HG03432 (cell line): ENCODE measurements at regions not wholly inside any gene's neighbourhood (a gene's known extent, or its start where the extent isn't known, plus 50 kb on each side); places are given as distances from the start of the nearest gene placed in this dataset.

Experiments
- ATAC-seq: cut with Tn5 transposase; IDR thresholded peaks from one replicate; pipeline ENCODE4 v1.9.1; 2021; ENCODE audit warnings: mild to moderate bottlenecking, moderate library complexity; ENCODE audit not compliant: unreplicated experiment

- ATAC-seq, result no peak
These were observed 51.0 kb upstream of the TOX3 start for GRCh38 chr16:52597772-52598483.

GRCh38 chr16:52597073-52597771 lies 50.3 kb upstream of the TOX3 start:
- no peak for ATAC-seq
